GM12864 (cell line): ENCODE measurements at regions not wholly inside any gene's neighbourhood (a gene's known extent, or its start where the extent isn't known, plus 50 kb on each side); places are given as distances from the start of the nearest gene placed in this dataset.
"Not testable (repeated sequence)": the region's sequence is repeated elsewhere in the genome, so short reads cannot be mapped to it uniquely, and the experiment has no call there.

Experiments used
- DNase-seq: peaks from one replicate; pipeline ENCODE4 v3.0.0-alpha.2; 2011; ENCODE audit warnings: low read depth
- H3K4me3 ChIP-seq: 2 replicates; pipeline ENCODE4 v1.5.1; 2011; ENCODE audit warnings: mild to moderate bottlenecking, low read depth, low read length, control low read depth
- TF ChIP-seq, protein P1 (sequence below): IDR thresholded peaks from 2 replicates; pipeline ENCODE4 v1.5.1; 2011; ENCODE audit warnings: low read depth, mild to moderate bottlenecking, moderate library complexity, low read length, control low read depth, inconsistent platforms; ENCODE audit errors: missing control alignments

DNA sequence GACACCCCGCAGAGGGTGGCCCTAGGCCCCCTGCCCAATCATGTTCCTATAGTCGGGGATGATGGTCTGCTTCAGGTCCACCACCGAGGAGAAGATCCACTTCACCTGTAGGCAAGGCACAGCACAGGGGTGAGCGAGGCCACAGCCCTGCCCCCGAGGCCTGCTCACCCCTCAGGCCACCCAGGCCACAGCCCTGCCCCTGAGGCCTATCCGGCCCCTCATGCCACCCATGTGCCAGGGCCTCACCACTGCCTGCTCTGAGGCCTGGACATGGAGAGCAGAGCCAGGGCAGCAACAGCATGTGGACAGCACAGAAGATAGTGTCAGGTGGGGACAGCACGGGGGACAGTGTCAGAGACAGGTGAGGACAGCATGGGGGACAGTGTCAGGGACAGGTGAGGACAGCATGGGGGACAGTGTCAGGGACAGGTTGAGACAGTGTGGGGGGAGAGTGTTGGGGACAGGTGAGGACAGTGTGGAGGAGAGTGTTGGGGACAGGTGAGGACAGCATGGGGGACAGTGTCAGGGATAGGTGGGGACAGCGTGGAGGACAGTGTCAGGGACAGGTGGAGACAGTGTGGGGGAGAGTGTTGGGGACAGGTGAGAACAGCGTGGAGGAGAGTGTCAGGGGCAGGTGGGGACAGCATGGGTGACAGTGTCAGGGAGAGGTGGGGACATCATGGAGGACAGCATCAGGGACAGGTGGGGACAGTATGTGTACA lies 239.7 kb downstream of the TMEM121 start:
- TF ChIP-seq, protein P1, sequence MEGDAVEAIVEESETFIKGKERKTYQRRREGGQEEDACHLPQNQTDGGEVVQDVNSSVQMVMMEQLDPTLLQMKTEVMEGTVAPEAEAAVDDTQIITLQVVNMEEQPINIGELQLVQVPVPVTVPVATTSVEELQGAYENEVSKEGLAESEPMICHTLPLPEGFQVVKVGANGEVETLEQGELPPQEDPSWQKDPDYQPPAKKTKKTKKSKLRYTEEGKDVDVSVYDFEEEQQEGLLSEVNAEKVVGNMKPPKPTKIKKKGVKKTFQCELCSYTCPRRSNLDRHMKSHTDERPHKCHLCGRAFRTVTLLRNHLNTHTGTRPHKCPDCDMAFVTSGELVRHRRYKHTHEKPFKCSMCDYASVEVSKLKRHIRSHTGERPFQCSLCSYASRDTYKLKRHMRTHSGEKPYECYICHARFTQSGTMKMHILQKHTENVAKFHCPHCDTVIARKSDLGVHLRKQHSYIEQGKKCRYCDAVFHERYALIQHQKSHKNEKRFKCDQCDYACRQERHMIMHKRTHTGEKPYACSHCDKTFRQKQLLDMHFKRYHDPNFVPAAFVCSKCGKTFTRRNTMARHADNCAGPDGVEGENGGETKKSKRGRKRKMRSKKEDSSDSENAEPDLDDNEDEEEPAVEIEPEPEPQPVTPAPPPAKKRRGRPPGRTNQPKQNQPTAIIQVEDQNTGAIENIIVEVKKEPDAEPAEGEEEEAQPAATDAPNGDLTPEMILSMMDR: no peak
- no peak overlapping the region for H3K4me3 ChIP-seq
- no peak for DNase-seq

DNA sequence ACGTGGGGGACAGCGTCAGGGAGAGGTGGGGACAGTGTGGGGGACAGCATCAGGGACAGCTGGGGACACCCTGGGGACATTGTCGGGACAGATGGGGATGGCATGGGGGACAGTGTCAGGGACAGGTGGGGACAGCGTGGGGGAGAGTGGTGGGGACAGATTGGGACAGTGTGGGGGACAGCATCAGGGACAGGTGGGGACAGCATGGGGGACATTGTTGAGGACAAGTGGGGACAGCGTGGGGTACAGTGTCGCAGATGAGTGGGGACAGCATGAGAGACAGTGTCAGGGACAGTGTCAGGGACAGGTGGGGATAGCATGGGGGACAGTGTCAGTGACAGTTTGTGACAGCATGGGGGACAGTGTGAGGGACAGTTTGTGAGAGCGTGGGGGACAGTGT lies 240.9 kb downstream of the TMEM121 start:
- TF ChIP-seq, protein P1: no peak
- H3K4me3 ChIP-seq: no peak overlapping the region
- no peak for DNase-seq

DNA sequence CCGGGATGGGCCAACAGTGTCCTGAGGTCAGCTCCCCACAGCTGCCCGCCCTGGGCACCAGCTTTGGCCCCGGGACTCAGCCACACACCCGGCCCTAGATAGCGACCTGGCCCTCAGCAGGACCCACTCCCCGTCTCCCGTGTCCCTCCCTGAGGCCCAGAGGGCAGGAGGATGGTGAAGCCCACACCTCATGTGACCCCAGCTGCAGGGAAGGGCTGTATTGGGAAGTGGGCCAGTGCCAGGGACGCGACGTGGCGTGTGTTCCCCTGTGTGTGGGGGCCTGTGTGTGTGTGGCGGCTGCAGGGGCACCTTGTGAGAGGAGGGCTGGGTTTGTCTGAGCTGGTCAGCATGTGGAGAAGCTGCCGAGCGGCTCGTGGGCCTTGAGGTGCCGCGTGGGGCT lies 241.7 kb downstream of the TMEM121 start:
- not testable (repeated sequence) for DNase-seq, H3K4me3 ChIP-seq

DNA sequence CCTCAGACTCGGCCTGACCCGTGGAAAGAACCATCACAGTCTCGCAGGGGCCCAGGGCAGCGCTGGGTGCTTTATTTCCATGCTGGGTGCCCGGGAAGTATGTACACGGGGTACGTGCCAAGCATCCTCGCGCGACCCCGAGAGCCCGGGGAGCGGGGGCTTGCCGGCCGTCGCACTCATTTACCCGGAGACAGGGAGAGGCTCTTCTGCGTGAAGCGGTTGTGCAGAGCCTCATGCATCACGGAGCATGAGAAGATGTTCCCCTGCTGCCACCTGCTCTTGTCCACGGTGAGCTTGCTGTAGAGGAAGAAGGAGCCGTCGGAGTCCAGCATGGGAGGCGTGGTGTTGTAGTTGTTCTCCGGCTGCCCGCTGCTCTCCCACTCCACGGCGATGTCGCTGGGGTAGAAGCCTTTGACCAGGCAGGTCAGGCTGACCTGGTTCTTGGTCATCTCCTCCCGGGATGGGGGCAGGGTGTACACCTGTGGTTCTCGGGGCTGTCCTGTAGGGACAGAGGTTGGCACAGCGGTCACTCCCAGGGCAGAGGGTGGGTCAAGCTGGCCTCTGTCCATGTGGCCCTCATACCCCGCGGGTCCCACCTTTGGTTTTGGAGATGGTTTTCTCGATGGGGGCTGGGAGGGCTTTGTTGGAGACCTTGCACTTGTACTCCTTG lies 242.8 kb downstream of the TMEM121 start:
- H3K4me3 ChIP-seq, DNase-seq: not testable (repeated sequence)

DNA sequence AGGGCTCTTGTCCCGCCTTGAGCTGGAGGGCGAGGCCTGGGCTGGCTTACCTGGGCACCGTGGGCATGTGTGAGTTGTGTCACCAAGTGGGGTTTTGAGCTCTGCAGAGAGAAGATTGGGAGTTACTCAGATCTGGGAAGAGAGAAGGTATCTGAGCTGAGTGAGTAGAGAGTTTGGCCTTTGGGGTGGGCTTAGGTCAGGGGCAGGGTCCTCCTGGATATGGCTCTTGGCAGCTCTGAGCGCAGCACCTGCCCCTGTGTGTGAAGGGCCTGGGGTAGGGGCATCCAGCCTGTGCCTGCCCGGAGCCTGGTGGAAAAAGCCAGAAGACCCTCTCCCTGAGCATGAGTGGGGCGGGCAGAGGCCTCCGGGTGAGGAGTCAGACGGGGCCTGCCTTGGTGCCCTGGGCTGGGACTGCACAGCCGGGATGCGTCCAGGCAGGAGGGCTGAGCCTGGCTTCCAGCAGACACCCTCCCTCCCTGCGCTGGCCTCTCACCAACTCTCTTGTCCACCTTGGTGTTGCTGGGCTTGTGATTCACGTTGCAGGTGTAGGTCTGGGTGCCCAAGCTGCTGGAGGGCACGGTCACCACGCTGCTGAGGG lies 244.3 kb downstream of the TMEM121 start:
- DNase-seq, H3K4me3 ChIP-seq: not testable (repeated sequence)

DNA sequence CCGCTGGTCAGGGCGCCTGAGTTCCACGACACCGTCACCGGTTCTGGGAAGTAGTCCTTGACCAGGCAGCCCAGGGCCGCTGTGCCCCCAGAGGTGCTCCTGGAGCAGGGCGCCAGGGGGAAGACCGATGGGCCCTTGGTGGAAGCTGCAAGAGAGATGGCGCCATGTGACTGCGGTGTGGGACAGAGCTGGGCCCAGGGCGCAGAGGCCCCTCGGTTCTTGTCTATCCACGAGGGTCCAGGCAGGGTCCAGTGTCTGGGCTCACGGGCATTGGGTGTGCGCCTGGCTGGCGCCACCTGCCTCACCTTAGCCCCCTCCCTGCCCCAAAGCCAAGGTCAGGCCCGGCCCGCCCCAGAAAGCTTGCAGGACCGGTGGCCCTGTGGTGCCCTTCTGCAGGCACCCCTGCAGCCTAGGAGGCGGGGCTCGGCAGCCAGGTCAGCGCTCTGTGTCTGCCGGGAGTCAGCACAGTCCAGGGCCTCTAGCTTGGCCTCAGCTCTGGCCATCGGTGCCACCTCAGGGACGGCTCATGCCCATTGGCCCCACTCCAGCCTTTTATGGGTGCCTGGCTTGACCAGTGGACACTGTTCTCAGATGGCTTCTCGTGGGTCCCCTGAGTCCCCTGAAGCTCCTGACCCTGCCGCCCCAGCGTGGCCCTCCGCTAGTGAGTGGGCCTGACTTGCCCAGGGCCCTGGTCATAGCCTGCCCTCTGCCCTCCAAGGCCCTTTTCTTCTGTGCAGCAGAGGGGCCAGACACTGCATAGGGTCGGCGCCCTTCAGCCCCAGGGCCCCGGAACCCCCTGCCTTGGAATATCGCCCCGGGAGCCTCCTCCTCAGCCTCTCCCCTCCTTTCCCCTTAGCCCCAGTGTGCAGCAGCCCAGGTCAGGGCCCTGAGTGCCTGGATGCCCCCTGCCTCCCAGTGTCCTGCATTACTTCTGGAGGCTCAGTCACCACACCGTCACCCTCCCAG lies 245.2 kb downstream of the TMEM121 start:
- H3K4me3 ChIP-seq: peak overlapping the region; percentile 46
- DNase-seq: not testable (repeated sequence)

DNA sequence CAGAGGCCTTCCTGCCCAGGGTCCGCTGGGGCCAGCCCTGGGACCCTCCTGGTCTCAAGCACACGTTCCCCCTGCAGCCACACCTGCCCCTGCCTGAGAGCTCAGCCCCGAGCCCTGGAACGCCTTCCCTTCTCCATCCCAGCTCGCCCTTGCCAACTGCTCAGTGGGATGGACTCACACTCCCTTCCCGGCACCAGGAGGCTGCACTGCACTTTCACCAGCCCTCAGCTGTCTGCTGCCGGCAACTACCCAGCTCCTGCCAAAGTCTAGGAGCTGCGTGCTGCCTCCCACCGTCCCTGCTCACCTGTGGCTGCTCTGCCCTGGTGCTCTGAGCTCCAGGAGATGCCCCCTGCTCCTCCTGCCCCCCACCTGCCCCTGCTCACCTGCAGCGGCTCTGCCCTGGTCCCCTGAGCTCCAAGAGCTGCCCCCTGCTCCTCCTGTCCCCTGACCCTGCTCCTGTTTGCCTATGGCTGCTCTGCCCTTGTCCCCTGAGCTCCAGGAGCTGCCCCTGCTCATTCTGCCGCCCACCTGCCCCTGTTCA lies 246.4 kb downstream of the TMEM121 start:
- not testable (repeated sequence) for H3K4me3 ChIP-seq, DNase-seq

DNA sequence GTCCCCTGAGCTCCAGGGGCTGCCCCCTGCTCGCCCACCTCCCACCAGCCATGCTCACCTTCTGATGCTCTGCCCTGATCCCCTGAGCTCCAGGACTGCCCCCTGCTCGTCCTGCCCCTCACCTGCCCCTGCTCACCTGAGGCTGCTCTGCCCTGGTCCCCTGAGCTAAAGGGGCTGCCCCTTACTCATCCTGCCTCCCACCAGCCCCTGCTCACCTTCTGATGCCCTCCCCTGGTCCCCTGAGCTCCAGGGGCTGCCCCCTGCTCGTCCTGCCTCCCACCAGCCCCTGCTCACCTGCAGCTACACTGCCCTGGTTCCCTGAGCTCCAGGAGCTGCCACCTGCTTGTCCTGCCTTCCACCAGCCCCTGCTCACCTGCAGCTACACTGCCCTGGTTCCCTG lies 247.2 kb downstream of the TMEM121 start:
- DNase-seq: no peak
- H3K4me3 ChIP-seq: no peak overlapping the region
- TF ChIP-seq, protein P1: no peak

DNA sequence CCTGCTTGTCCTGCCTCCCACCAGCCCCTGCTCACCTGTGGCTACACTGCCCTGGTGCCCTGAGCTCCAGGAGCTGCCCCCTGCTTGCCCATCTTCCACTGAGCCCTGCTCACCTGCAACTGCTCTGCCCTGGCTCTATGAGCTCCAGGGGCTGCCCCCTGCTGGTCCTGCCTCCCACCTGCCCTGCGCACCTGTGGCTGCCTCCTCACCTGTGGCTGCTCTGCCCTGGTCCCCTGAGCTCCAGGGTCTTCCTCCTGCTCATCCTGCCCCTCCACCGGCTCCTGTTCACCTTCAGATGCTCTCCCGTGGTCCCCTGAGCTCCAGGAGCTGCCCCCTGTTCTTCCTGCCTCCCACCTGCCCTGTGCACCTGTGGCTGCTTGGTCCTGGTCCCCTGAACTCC lies 247.6 kb downstream of the TMEM121 start:
- TF ChIP-seq, protein P1: no peak
- no peak overlapping the region for H3K4me3 ChIP-seq
- DNase-seq: no peak

DNA sequence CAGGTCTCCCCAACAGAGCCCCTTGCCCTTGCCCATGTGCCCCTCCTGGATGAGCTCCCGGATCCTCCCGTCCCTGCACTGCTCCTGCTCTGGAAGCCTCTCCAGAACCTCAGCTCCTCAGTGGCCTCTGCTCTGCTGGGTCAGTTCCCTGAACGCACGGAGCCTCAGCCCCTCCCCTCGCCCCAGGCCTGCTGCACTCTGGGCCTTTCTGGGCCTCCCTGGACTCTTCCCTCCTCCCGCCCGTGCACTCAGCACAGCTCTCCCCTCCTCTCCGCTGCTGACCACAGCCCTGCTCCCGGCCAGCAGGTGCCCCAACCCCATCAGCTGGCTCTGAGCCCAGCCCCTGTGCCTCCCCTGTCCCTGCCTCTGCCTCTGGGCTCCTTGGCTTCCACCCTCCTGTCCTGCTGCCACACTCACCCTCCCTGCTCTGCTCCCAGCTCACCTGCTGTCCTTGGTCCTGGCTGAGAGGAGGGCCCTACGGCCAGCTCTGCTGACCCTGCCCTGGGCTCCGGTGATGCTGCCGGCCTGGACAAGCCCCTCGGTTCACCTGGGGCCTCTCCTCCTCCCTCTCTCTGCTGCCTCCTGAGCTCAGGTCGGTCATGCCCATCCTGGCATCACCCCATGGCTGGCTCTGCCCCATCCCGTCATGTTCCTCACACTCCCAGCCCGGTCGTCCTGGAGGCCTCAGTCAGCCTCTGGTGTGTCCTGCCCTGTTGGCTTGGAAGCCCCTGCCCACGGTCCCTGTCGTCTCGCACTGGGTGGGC lies 248.4 kb downstream of the TMEM121 start:
- H3K4me3 ChIP-seq, DNase-seq: not testable (repeated sequence)

DNA sequence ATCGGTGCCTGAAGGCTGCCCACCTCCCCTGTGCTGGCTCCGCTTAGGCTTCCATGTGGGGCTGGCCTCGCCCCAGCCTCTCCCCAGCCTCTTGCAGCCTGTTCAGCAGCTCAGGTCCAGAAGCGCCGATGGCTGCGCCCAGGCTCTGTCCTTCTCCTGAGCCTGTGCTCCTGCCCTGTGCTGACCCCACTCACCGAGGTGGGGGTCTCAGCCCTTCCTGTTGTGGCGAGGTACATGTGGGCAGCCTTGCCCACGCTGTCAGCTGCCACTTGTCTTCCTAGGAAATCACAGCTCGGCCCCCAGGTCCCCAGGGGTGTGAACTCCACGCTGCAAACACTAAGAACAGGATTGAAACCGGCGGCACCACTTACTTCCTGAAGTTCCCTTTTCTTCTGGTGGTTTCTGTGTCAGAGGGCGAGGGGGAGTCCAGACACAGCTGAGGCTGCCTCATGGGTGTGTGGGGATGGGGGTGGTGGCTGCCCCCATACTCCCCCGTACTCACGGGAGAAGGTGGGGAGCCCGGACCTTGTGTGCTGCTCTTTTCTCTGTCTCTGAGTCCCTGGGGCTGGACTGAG lies 249.1 kb downstream of the TMEM121 start:
- H3K4me3 ChIP-seq, DNase-seq: not testable (repeated sequence)

DNA sequence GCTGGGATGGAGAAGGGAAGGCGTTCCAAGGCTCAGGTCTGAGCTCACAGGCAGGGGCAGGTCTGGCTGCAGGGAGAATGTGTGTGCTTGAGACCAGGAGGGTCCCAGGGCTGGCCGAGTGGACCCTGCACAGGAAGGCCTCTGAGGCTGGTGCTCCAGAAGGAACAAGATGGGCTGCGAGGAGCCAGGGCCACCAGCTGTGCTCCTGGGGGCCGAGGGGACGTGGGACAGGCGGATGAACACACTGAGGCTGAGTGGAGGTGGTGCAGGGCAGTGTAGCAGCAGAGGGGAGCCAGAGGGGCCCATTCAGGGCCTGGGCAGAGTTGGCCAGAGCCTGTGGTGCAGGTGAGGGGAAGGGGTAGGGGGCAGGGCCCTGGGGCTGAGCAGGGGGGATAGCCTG lies 249.7 kb downstream of the TMEM121 start:
- H3K4me3 ChIP-seq: not testable (repeated sequence)

More for the DNA sequence above, 249.7 kb downstream of the TMEM121 start:
- DNase-seq: not testable (repeated sequence)
